Stimulated activated naive CD4-positive, alpha-beta T cell (primary cell): ENCODE measurements at regions not wholly inside any gene's neighbourhood (a gene's known extent, or its start where the extent isn't known, plus 50 kb on each side); places are given as distances from the start of the nearest gene placed in this dataset.
"Not testable (repeated sequence)": the region's sequence is repeated elsewhere in the genome, so short reads cannot be mapped to it uniquely, and the experiment has no call there.

Experiments used
- DNase-seq, 6 experiments: peaks; one replicate each; lab custom pipeline; 2025; lab: John Stamatoyannopoulos, UW

- DNase-seq: no peak
These were observed 344.9 kb downstream of the DCDC2C start for GRCh38 chr2:4047961-4048891.

GRCh38 chr2:4049463-4049862 lies 346.1 kb downstream of the DCDC2C start:
- DNase-seq: no peak

GRCh38 chr2:4053769-4054493 lies 350.6 kb downstream of the DCDC2C start:
- DNase-seq: no peak

GRCh38 chr2:4066217-4066616 lies 362.8 kb downstream of the DCDC2C start:
- no peak for DNase-seq

GRCh38 chr2:4073026-4073569 lies 369.7 kb downstream of the DCDC2C start:
- no peak for DNase-seq

- DNase-seq: no peak
These were observed 373.6 kb downstream of the DCDC2C start for GRCh38 chr2:4077017-4077416.

- DNase-seq: no peak
These were observed 381.8 kb downstream of the DCDC2C start for GRCh38 chr2:4085186-4085585.

- DNase-seq: no peak
These were observed 387.6 kb downstream of the DCDC2C start for GRCh38 chr2:4090668-4091630.

GRCh38 chr2:4091869-4092268 lies 388.5 kb downstream of the DCDC2C start:
- peak in 2 of 6 experiments; percentile 2 to 34 for DNase-seq

- no peak for DNase-seq
These were observed 391.4 kb downstream of the DCDC2C start for GRCh38 chr2:4094743-4095142.

GRCh38 chr2:4096978-4097766 lies 393.8 kb downstream of the DCDC2C start:
- no peak for DNase-seq

GRCh38 chr2:4098137-4098536 lies 394.8 kb downstream of the DCDC2C start:
- DNase-seq: no peak

GRCh38 chr2:4101936-4102335 lies 398.6 kb downstream of the DCDC2C start:
- DNase-seq: no peak

GRCh38 chr2:4107179-4107578 lies 403.8 kb downstream of the DCDC2C start:
- DNase-seq: no peak

GRCh38 chr2:4110273-4110672 lies 406.9 kb downstream of the DCDC2C start:
- no peak for DNase-seq

- not testable (repeated sequence) for DNase-seq
These were observed 412.1 kb downstream of the DCDC2C start for GRCh38 chr2:4115435-4115834.

- no peak for DNase-seq
These were observed 419.4 kb downstream of the DCDC2C start for GRCh38 chr2:4122726-4123125.

GRCh38 chr2:4130651-4131050 lies 427.3 kb downstream of the DCDC2C start:
- no peak for DNase-seq

- no peak for DNase-seq
These were observed 431.5 kb downstream of the DCDC2C start for GRCh38 chr2:4134551-4135550.

- DNase-seq: no peak
These were observed 432.4 kb downstream of the DCDC2C start for GRCh38 chr2:4135765-4136164.
